Neural progenitor cell (in vitro differentiated cells): ENCODE measurements at regions not wholly inside any gene's neighbourhood (a gene's known extent, or its start where the extent isn't known, plus 50 kb on each side); places are given as distances from the start of the nearest gene placed in this dataset.

Experiments used
- DNase-seq: peaks from one replicate; pipeline ENCODE4 v3.0.0-alpha.2; 2016; ENCODE audit warnings: low spot score
- H2AFZ ChIP-seq: fragments of 200-600 bp; sonication (generic); replicated peaks from 2 replicates; pipeline ENCODE4 v1.6.1; 2016; ENCODE audit warnings: antibody characterized with exemption
- H3F3A ChIP-seq: fragments of 200-600 bp; sonication (generic); 2 replicates; pipeline ENCODE4 v1.6.1; 2016; ENCODE audit warnings: antibody characterized with exemption, low read depth
- H3K27ac ChIP-seq: fragments of 200-600 bp; sonication (generic); 2 replicates; pipeline ENCODE4 v1.5.1; 2016; ENCODE audit warnings: mild to moderate bottlenecking
- H3K27me3 ChIP-seq: fragments of 200-600 bp; sonication (generic); 2 replicates; pipeline ENCODE4 v1.6.1; 2016; ENCODE audit warnings: mild to moderate bottlenecking, moderate library complexity
- H3K36me3 ChIP-seq: fragments of 200-600 bp; sonication (generic); 2 replicates; pipeline ENCODE4 v1.5.1; 2016
- H3K4me1 ChIP-seq: fragments of 200-600 bp; sonication (generic); 2 replicates; pipeline ENCODE4 v1.6.1; 2016; ENCODE audit warnings: mixed run types
- H3K4me2 ChIP-seq: fragments of 200-600 bp; sonication (generic); 2 replicates; pipeline ENCODE4 v1.6.1; 2016
- H3K4me3 ChIP-seq: fragments of 200-600 bp; sonication (generic); 2 replicates; pipeline ENCODE4 v1.5.1; 2016
- H3K79me2 ChIP-seq: fragments of 200-600 bp; sonication (generic); 2 replicates; pipeline ENCODE4 v1.6.1; 2016; ENCODE audit warnings: low read depth
- H3K9ac ChIP-seq: fragments of 200-600 bp; sonication (generic); 2 replicates; pipeline ENCODE4 v1.6.1; 2016
- H3K9me3 ChIP-seq: fragments of 200-600 bp; sonication (generic); 2 replicates; pipeline ENCODE4 v1.5.1; 2016; ENCODE audit warnings: low read depth
- H4K20me1 ChIP-seq: fragments of 200-600 bp; sonication (generic); 2 replicates; pipeline ENCODE4 v1.6.1; 2016; ENCODE audit warnings: low read depth
- H3K27ac Mint-ChIP-seq: 3 replicates; pipeline ENCODE4 v1.8.0; 2021; ENCODE audit warnings: mixed read lengths
- H3K27me3 Mint-ChIP-seq: 2 replicates; pipeline ENCODE4 v1.8.0; 2022; ENCODE audit warnings: low read depth, mild to moderate bottlenecking, inconsistent platforms, moderate library complexity, mixed read lengths; ENCODE audit not compliant: insufficient read depth
- H3K36me3 Mint-ChIP-seq: 3 replicates; pipeline ENCODE4 v1.8.0; 2021; ENCODE audit warnings: mixed read lengths
- H3K4me1 Mint-ChIP-seq: 3 replicates; pipeline ENCODE4 v1.8.0; 2021; ENCODE audit warnings: mixed read lengths
- H3K4me3 Mint-ChIP-seq: 3 replicates; pipeline ENCODE4 v1.8.0; 2021; ENCODE audit warnings: mild to moderate bottlenecking, moderate library complexity, mixed read lengths
- H3K9me3 Mint-ChIP-seq: 3 replicates; pipeline ENCODE4 v1.8.0; 2020; ENCODE audit warnings: mixed read lengths
- EZH2 ChIP-seq: fragments of 200-600 bp; sonication (generic); IDR thresholded peaks from 2 replicates; pipeline ENCODE4 v1.6.1; 2017; ENCODE audit warnings: antibody characterized with exemption, mild to moderate bottlenecking, moderate library complexity
- EZH2phosphoT487 ChIP-seq: fragments of 200-600 bp; sonication (generic); IDR thresholded peaks from 2 replicates; pipeline ENCODE4 v1.6.1; 2017; ENCODE audit warnings: antibody characterized with exemption
- TF ChIP-seq, protein P1 (sequence below): fragments of 200-600 bp; sonication (generic); IDR thresholded peaks from 2 replicates; pipeline ENCODE4 v1.5.1; 2017; ENCODE audit warnings: antibody characterized with exemption, mild to moderate bottlenecking

DNA sequence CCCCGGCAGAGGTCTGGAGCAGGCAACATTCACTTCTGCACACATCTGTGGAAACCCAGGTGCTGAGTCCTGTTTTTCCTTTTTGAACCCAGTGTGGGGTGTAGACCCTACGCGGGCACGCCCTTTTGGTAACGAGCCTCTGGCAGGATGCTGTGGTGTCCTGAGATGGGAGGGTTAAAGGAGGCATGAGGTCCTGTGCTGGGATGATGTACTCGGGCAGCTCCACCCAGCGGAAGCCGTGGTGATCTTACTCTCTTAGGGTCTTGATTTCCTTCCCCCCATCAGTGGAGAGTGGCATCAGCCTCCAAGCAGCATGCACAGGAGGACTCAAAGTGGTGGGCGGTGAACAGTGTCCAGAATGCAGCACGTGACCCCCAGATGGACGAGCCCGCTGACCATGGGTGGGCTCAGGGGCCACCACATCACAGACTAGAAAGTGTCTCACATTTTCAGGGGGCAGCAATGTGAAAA, 148.6 kb downstream of the DNAJB6 start:
- Mint-ChIP-seq H3K9me3 (peaks cover 7% of the 10 kb centered on the region), H3K4me1 (peaks cover 29% of the 10 kb centered on the region), H3K27me3 (peaks cover 12% of the 10 kb centered on the region), H3K36me3 (peaks cover under 1% of the 10 kb centered on the region), H3K4me3 (no peak overlapping the region), H3K27ac (peak overlapping the region; percentile 87)
- H3F3A ChIP-seq: peaks cover 5% of the 10 kb centered on the region
- no peak overlapping the region for H2AFZ ChIP-seq
- no peaks in the 10 kb centered on the region for H3K4me1 ChIP-seq
- H3K27me3 ChIP-seq: no peaks in the 10 kb centered on the region
- no peaks in the 10 kb centered on the region for H3K9me3 ChIP-seq
- no peak overlapping the region for H3K9ac ChIP-seq
- H3K4me2 ChIP-seq: no peak overlapping the region
- TF ChIP-seq EZH2 (no peak), EZH2phosphoT487 (no peak)
- TF ChIP-seq, protein P1, sequence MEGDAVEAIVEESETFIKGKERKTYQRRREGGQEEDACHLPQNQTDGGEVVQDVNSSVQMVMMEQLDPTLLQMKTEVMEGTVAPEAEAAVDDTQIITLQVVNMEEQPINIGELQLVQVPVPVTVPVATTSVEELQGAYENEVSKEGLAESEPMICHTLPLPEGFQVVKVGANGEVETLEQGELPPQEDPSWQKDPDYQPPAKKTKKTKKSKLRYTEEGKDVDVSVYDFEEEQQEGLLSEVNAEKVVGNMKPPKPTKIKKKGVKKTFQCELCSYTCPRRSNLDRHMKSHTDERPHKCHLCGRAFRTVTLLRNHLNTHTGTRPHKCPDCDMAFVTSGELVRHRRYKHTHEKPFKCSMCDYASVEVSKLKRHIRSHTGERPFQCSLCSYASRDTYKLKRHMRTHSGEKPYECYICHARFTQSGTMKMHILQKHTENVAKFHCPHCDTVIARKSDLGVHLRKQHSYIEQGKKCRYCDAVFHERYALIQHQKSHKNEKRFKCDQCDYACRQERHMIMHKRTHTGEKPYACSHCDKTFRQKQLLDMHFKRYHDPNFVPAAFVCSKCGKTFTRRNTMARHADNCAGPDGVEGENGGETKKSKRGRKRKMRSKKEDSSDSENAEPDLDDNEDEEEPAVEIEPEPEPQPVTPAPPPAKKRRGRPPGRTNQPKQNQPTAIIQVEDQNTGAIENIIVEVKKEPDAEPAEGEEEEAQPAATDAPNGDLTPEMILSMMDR: no peak
- H4K20me1 ChIP-seq: no peaks in the 10 kb centered on the region
- H3K36me3 ChIP-seq: no peaks in the 10 kb centered on the region
- H3K79me2 ChIP-seq: no peaks in the 10 kb centered on the region
- no peak overlapping the region for H3K4me3 ChIP-seq
- H3K27ac ChIP-seq: no peak overlapping the region
- no peak for DNase-seq

DNA sequence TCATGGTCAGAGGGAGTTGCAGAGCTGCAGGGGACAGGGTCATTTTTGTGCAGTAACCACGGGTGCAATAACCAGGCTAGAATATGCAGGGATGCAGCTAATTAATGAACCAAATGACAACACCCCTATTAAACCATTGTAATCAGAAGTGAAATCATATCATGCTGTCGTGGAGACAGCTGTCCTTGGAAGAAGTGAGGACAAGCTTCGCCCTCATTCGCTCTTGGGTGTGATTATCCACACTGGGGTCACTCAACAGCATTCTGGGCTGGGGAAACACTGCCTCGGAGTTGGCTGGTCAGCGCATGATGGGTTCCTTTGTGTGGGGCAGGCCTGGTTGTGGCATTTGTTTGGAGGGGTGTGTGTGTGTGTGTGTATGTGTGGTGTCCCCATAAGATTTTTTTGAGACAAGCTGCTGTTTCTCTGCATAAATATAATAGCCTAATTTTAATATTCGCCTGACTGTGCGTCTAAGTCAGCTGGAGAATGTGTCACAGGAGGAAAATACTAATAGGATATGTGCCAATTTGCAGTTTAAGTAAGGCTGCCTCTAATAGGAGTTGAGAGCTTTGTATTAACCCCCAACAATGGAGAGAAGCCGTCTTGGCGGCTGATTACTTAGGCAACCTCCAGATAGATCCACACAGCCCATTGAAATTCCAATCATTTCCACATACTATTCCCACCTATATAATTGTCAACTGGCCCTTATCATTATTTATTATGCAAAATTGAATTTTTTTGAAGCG, 149.4 kb downstream of the DNAJB6 start:
- H3K4me3 ChIP-seq: no peak overlapping the region
- Mint-ChIP-seq H3K36me3 (peaks cover 4% of the 10 kb centered on the region), H3K4me3 (no peak overlapping the region), H3K4me1 (peaks cover 29% of the 10 kb centered on the region), H3K27me3 (peaks cover 12% of the 10 kb centered on the region), H3K27ac (peak overlapping the region; percentile 19), H3K9me3 (peaks cover 15% of the 10 kb centered on the region)
- no peak overlapping the region for H3K4me2 ChIP-seq
- no peaks in the 10 kb centered on the region for H4K20me1 ChIP-seq
- no peak overlapping the region for H2AFZ ChIP-seq
- H3F3A ChIP-seq: peaks cover 5% of the 10 kb centered on the region
- TF ChIP-seq EZH2phosphoT487 (no peak), EZH2 (no peak)
- TF ChIP-seq, protein P1: no peak
- H3K36me3 ChIP-seq: no peaks in the 10 kb centered on the region
- no peaks in the 10 kb centered on the region for H3K4me1 ChIP-seq
- H3K79me2 ChIP-seq: no peaks in the 10 kb centered on the region
- H3K27me3 ChIP-seq: peaks cover under 1% of the 10 kb centered on the region
- no peak overlapping the region for H3K27ac ChIP-seq
- no peak for DNase-seq
- H3K9me3 ChIP-seq: no peaks in the 10 kb centered on the region
- no peak overlapping the region for H3K9ac ChIP-seq

DNA sequence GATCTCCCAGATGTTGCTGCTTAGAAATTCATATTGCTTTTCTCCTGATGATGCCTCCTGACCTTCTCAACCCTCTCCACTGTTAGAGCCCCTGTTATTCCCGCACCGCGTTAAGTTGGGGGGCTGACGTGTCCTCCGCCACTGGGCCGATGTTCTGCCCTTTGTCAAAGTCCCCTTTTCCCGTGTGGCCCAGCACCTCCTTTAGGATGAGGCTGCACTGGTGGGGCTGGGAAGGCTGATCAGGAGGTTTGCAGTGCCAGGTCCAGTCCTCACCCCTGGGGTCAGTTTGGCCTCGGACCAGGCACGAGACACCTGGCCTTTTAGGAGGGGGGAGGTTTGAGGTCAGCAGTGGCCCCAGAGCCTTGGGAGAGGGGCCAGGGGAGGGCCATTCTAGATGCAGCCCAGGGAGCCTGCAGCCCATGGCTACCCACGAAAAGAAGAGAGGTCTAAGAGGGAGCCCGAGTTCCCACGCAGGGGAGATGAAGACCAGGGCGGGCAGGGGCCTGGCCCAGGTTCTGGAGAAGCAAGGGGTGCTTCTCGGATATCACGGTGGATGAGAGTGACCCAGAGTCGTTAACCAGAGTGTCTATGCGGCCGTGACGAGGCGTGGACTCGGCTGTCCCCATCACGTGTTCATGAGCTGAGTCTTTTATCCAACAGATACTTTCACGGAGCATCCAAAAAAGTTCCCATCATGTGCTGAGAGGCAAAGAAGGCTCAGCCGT, 150.4 kb downstream of the DNAJB6 start:
- Histone ChIP-seq H3F3A (no peaks in the 10 kb centered on the region), H3K4me1 (no peaks in the 10 kb centered on the region), H2AFZ (no peak overlapping the region), H3K9ac (no peak overlapping the region), H3K27me3 (peaks cover 5% of the 10 kb centered on the region), H3K36me3 (no peaks in the 10 kb centered on the region), H3K4me3 (no peak overlapping the region), H3K79me2 (no peaks in the 10 kb centered on the region), H3K9me3 (no peaks in the 10 kb centered on the region), H3K4me2 (no peak overlapping the region), H4K20me1 (no peaks in the 10 kb centered on the region), H3K27ac (no peak overlapping the region)
- Mint-ChIP-seq H3K4me1 (peaks cover 29% of the 10 kb centered on the region), H3K9me3 (peaks cover 19% of the 10 kb centered on the region), H3K4me3 (no peak overlapping the region), H3K36me3 (peaks cover 4% of the 10 kb centered on the region), H3K27ac (peak overlapping the region; percentile 63), H3K27me3 (peaks cover 12% of the 10 kb centered on the region)
- TF ChIP-seq, protein P1: no peak
- TF ChIP-seq EZH2 (no peak), EZH2phosphoT487 (no peak)
- DNase-seq: no peak
